HG02588 (cell line): ENCODE measurements at regions not wholly inside any gene's neighbourhood (a gene's known extent, or its start where the extent isn't known, plus 50 kb on each side); places are given as distances from the start of the nearest gene placed in this dataset.
"Not testable (repeated sequence)": the region's sequence is repeated elsewhere in the genome, so short reads cannot be mapped to it uniquely, and the experiment has no call there.

Experiments
- ATAC-seq: cut with Tn5 transposase; IDR thresholded peaks from one replicate; pipeline ENCODE4 v1.9.1; 2021; ENCODE audit warnings: mild to moderate bottlenecking, moderate library complexity; ENCODE audit not compliant: unreplicated experiment

DNA sequence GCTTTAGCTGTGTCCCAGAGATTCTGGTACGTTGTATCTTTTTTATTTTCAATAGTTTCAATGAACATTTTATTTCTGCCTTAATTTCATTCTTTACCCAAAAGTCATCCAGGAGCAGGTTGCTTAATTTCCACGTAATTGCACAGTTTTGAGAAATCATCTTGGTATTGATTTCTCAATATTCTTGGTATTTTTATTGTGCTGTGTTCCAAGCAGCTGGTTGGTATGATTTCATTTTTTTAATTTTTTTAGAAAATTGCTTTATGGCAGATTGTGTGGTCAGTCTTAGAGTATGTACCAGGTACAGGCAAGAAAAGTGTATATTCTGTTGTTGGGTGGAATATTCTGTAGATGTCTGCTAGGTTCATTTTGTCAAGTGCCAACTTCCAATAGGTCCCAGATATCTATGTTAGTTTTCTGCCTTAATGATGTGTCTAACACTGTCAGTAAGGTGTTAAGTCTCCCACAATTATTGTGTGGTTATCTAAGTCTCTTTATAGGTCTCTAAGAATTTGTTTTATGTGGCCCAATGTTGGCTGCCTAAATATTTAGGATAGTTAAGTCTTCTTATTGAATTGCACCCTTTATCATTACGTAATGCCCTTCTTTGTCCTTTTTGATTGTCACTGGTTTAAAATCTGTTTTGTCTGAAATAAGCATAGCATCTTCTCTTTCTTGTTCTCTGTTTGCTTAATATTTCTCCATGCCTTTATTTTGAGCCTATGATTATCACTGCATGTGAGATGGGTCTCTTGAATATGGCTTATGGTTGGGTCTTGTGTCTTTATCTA, 366.9 kb upstream of the IRAK1BP1 start:
- no peak for ATAC-seq

DNA sequence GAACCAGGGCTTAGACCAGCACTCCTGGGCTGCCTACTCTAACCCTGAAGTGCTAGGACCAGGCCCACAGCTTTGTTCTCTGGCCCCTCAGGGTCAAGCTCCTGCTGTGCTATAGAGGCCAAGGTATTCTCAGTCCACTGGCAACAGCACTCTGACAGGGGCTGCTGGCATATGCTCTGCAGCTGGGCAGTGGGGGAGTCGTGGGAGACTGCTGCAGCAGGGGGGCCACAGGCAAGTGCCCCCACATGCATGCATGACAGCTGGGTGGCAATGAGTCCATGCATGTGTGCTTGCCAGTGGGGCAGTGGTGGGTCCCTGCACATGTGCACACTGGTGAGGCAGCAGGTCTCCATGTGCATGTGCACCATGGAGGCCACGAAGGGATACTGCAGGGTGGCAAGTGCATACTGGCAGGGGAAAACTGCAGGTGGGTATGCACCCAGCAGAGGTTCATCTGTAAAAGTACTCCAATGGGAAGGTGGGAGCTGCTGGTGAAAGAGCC, 364.9 kb upstream of the IRAK1BP1 start:
- ATAC-seq = no peak

DNA sequence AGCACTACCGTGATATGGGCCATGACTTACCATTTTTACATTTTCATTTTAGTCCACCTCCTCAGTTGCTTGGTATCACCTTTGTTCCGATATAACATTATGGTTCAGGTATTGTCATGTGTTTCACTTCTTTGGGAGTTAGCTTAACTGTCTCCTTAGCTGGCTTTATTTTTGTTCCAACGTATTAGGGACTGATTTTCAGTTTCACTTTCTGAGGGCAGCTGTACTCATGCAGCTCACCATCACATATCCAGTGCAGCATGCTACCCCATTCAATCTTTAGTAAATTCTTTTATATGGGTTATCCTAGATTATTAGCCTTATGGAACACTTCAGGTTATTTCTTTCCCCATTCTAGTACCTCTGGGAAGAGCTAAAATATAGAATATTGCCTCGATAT, 362.2 kb upstream of the IRAK1BP1 start:
- ATAC-seq = no peak

DNA sequence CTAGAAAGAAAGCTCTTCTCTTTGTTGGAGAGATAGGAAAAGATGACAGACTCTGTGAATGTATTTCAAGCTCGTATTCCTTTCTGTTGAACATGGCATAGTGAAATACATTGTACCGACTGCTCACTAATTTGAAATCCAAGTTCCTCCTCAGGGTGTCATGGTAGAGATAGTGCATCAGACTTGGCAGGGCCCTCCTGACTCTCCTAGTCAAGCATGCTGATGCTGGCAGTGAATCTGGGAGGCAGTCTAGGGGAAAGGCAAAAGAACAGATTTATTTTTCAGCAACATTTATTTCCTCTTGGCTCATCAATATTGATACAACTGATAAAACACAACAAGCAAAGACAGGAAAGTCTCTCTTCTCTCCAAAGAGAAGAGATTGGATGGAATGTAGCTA, 356.3 kb upstream of the IRAK1BP1 start:
- no peak for ATAC-seq

DNA sequence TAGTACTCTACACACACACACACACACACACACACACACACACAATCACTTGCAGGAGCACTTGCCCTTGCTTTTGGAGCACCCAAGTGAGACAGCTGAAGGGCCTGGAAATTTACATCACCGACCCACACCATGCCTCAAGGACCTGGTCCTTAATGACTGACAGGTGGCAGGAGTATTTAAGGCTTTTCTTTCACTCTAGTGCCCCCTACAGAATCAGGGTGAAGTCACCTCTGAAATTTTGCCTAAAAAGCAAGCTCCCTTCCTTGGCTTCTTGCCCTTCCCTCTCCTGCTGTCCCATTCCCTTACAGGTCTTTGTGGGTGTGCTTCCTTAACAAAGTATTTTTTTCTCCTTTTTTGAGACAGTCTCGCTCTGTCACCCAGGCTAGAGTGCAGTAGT, 353.5 kb upstream of the IRAK1BP1 start:
- no peak for ATAC-seq

DNA sequence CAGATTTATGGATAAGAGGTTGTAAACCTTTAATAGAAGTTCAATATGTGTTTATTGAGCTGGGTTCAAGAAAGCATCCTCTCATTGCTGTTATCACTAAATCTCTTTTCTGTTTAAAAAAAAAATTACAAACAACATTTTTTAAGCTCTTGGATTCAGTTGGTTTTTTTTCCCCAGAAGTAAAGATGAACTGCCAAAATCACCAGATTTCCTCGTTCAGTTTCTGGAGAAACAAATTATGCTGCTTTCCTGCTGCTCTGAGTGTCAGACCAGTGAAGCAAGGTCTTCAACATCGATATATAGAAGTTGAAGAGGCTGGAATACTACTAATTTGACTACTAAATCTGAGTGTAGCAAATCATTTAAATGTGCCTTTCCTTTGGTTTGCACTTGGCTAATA, 352.1 kb upstream of the IRAK1BP1 start:
- ATAC-seq = no peak

DNA sequence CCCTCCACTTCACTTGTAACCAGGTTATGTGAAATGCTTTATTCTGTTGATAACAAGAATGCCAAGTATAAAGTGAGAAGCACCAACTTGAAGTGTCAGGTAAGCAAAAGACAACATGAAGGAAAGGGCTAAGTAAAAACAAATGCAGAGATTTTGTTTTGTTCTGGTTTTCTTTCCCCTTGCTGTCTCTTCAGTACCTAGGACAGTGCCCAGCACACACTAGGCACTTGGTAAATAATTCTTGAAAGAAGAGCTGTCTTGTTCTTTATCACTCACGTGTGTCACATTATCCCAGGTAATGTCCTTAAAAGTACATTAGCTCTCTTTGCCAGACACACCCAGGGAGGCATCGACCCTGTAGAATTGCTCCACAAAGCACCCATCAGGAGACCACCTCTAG, 350.0 kb upstream of the IRAK1BP1 start:
- no peak for ATAC-seq

DNA sequence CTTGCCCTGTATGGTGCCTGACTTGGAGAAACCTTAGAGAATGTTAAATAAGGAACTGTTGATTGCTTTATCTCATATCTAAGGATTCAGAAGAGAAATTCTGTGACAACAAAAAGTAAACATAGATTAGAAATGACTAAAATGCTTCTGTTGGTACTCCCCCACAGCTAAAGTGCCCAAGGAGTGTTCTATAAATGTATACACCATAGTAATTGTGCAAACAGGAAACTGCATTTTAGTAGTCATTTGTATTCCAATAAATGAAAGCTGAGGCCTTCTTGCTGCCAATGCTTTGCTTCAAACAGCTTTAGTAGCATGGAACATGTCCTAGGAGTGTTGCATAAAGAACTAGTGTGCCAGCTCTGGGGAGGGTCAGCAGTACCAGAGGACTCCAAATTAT, 343.7 kb upstream of the IRAK1BP1 start:
- ATAC-seq = no peak

DNA sequence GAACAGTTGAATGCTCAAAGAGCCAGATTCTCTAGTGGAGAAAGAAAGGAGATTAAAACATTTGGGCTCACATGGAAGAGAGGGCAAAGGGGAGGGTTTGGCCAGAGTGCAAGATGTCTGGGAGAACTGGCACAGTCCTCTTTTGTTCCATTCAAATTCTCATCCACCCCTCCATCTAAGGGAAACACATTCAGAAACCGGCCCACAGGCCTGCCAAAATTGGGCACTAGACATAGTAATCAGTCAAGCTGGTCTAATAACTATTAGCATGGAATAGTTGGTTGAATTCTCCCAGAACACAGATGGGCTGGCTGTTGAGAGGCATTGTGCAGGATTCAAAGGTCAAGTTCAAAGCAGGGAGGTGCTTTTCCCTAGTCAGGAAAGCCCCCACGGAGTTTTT, 341.4 kb upstream of the IRAK1BP1 start:
- no peak for ATAC-seq

DNA sequence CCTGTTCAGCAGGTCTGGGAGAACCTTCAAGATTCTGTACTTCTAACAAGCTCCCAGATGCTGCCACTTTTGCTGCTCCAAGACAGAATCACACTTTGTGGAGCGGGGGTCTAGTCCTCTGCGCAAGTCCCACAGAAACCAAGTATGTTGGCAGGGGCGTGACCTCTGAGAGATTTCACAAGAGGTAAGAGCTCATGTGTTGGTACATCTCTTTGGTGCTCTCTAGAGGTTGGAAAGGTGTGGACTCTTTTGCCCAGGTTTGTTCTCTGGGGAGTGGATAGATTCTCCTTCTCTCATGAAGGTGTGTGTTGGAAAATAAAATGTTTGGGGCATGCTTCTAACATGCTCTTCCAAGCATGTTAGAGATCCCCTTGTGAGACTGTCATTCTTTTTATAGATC, 340.9 kb upstream of the IRAK1BP1 start:
- ATAC-seq = no peak

DNA sequence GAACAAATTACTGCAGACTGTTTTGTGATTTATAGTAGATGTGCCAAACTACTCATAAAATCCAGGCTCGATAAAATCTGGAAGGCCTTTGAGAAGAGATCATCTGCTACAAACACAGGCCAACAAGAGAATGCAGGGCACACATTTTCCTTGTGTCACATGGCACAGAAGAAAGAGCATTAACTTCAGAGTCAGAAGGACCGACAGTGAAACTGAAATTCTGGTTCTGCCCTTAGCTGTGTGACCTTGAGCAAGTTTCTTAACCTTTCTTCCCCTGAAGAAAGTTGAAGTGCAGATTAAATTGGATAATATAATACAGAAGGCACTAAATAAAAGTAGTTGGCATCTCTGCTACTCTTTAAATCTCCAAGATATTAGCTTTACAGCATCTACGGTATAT, 338.4 kb upstream of the IRAK1BP1 start:
- ATAC-seq = no peak

DNA sequence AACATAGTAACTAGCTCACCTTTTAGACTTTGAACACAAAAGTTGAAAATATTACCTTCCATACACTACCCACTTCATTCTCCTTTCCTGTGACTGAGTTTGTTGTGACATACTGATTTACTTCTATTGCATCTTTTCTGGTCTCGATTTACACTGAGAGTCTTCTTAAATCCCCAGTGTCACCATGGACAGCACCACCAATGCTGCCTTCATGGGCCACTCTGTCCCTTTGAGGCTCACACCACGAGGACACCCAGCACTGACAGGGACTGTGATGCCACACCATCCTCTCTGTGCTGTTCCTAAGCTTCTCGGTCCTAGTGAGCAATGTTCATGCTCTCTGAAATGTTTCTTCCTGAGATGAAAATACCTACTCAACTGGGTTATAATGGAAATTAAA, 337.1 kb upstream of the IRAK1BP1 start:
- ATAC-seq = no peak

DNA sequence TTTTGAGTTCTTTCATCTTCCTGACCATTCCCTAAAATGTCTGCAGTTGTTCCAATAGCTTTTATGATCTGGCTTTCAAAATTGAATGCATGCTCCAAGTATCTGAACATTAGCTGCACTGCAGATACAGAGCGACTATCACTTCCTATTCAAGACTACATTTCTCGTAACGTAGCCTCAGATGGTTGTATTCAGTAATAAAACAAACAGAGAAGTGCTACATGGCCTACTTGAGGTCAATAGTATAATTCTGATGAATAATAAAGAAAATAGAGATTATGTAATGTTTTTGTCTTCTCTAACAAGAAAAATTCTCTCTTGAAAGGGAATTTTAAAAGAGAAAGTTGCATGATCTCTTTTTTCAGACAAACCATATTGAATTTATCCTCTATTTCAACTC, 333.9 kb upstream of the IRAK1BP1 start:
- ATAC-seq = no peak

DNA sequence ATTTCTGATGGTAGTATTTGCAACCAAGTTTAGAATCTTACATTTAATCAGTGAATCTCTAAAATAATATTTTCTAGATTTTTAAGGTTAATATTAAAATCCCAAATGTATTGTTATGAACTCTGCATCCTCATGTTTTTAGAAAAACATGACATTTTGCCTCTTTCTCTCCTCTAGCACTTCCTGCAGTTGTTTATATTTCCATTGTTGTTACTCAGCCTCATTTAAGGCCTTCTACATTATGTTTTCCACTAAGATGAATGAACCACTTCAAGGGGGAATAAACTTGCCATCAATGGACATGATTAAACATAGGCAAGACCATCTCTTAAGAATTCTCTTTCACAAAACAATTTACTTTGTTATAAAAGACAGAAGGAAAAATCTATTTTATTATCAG, 333.5 kb upstream of the IRAK1BP1 start:
- no peak for ATAC-seq

DNA sequence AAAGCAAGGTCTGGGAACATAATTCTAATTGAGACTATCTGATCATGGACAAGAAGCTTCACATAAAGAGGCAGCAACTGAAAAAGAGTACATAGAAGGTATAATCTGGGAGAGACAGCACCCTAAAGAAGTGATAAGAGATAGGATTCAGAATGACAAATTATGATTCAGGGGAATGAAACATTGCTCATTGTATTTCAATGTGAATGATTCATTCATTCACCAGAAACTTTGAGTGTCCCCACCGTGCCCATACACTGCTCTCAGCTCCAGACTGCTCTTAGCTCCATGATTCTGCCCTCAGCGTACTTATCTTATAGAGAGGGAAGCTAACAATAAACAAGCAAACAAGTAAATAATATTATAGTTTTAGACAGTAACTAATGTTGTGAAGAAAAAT, 329.3 kb upstream of the IRAK1BP1 start:
- no peak for ATAC-seq

DNA sequence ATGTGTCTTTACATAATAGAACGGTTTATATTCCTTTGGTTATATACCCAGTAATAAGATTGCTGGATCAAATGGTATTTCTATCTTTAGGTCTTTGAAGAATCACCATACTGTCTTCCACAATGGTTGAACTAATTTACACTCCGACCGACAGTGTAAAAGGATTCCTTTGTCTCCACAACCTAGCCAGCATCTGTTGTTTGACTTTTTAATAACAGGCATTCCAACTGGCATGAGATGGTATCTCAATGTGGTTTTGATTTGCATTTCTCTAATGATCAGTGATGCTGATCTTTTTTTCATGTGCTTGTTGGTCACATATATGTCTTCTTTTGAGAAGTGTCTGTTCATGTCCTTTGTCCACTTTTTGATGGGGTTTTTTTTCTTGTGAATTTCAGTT, 319.7 kb upstream of the IRAK1BP1 start:
- ATAC-seq = not testable (repeated sequence)

DNA sequence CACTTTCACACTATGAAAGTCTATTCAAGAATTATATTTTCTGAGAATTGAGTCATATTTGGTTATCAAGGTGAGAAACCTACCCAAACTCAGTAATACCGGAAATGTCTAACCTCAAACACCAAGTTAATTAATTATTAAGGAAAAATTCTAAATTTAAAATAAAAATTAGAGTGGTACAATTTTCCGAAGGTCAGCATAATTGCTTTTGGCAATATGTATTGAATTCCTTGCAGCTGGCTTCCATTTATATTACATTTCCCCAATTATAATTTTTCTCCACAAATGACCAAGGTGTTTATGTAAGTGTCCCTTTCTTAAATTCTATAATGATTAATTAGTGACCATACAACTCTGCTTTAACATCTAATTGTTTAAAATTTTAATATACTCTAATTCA, 316.0 kb upstream of the IRAK1BP1 start:
- ATAC-seq = no peak

DNA sequence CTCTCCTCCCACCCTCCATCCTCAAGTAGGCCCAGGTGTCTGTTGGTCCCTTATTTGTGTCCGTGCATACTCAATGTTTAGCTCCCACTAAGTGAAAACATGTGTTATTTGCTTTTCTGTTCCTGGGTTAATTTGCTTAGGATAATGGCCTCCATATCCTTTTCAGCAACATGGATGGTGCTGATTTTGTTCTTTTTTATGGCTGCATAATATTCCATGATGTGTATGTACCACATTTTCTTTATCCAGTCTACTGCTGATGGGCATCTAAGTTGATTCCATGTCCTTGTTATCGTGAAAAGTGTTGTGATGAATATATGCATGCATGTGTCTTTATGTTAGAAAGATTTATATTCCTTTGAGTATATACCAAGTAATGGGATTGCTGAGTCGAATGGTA, 314.9 kb upstream of the IRAK1BP1 start:
- no peak for ATAC-seq

DNA sequence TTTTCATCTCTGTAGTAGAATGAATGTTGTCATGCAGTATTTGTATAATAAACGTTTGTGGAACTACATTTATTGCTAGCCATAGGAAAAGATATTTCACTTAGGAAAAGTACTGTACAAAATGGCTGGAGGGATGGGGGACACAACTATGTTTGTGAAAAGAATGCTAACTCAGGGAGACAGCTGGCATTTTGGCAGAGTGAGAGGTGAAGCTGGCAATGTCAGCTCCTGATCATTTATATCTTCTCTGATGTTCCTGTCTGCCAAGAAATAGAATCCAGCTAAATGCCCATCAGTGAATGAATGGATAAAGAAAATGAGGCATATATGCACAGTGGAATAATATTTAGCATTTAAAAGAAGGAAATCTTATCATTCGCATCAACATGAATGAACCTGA, 313.0 kb upstream of the IRAK1BP1 start:
- no peak for ATAC-seq

DNA sequence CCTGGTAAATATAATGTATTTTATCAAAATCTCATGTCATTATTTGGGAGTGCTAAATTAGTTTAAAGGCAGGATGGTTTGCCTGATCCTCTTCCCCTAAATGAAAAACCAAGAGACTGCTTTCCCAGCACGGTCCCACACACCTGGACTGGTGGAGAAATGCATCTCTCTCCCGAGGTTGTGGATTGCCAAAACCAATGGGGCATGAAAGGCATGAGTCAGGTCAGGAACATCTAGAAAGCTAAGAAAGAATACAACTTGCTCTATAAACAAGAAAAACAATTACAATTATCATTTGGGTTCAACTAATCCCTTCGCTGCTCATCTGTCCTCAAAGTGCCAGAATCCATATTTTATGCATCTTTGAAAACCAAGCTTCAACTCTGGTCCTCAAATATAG, 308.3 kb upstream of the IRAK1BP1 start:
- no peak for ATAC-seq

DNA sequence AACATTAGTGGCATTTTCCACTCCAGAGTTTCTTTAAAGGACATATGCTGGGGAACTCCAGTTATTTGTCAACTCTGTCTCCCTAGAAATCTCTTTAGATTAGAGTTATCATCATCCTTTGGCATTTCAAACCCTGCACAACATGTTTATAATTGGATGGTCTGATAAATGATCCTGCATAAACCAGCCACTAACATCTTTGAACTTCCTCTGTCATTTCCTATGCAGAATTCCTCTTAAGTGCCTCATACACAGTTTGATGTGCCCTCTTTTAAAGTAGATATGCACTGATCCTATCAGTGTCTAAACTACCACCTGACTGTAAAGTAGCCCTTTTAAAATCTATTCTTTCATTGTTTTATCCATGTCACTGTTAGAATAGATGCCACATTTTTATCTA, 306.3 kb upstream of the IRAK1BP1 start:
- no peak for ATAC-seq

DNA sequence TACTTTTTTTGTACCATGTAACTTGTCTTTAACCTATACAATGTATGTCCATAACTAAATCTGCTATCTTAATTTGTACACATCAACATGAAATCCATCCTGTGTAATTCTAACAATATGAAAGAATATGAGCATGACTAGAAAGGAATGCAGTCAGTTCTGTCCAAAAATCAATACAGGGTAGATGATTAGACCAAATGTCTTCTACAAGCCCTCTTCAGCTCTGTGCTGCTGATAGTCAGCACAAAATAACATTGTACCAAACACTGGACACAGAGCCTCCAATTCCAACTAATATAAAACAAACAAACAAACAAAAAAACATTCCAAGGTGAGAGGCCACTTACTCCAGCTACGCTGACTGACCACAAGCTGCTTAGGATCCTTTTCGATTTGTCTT, 301.4 kb upstream of the IRAK1BP1 start:
- ATAC-seq = no peak

DNA sequence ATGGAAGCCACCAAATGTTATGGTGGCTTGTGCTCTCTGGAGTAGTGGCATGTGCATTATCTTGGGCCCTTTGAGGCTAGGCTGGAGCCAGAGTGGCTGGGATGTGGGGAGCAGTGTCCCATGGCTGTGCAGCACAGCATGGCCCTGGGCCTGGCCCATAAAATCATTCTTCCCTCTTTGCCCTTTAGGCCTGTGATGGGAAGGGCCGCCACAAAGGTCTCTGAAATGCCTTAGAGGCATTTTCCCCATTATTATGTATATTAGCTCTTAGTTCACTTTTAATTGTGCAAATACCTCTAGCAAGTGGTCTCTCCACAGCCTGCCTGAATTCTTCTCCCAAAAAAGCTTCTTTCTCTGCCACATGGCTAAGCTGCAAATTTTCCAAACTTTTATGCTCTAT, 297.3 kb upstream of the IRAK1BP1 start:
- ATAC-seq = no peak
